Heart right ventricle (tissue), 16 donors: ENCODE measurements at regions not wholly inside any gene's neighbourhood (a gene's known extent, or its start where the extent isn't known, plus 50 kb on each side); places are given as distances from the start of the nearest gene placed in this dataset.

Experiments
- ATAC-seq, 8 donors: fragments of 200-7000 bp; cut with Tn5 transposase; one replicate each; pipeline ENCODE4 v1.9.1; 2020; ENCODE audit warnings: mild to moderate bottlenecking in 8 of 8, moderate library complexity in 8 of 8, moderate number of reproducible peaks in 1 of 8
- DNase-seq, 2 donors: peaks; one replicate each; pipeline ENCODE4 v3.0.0-alpha.2; 2020
- H3K27ac ChIP-seq, 10 donors: fragments of 200-600 bp; sonication (generic) in 2 of 10; one replicate each; pipeline versions ENCODE4 v1.5.0 to v1.8.0; 2020 to 2022; ENCODE audit warnings: mild to moderate bottlenecking in 3 of 10
- H3K27me3 ChIP-seq, 7 donors: fragments of 200-600 bp; one replicate each; pipeline ENCODE4 v1.8.0; 2021 to 2022; ENCODE audit warnings: mild to moderate bottlenecking in 2 of 7
- H3K36me3 ChIP-seq, 9 donors: fragments of 200-600 bp; sonication (generic) in 1 of 9; one replicate each; pipeline versions ENCODE4 v1.5.0 to v1.8.0; 2020 to 2022; ENCODE audit warnings: mild to moderate bottlenecking in 2 of 9
- H3K4me1 ChIP-seq, 9 donors: fragments of 200-600 bp; sonication (generic) in 1 of 9; one replicate each; pipeline versions ENCODE4 v1.5.0 to v1.8.0; 2020 to 2022; ENCODE audit warnings: mild to moderate bottlenecking in 4 of 9
- H3K4me3 ChIP-seq, 10 donors: fragments of 200-600 bp; sonication (generic) in 2 of 10; one replicate each; pipeline versions ENCODE4 v1.5.0 to v1.8.0; 2020 to 2022; ENCODE audit warnings: mild to moderate bottlenecking in 7 of 10, moderate library complexity in 2 of 10
- H3K9me3 ChIP-seq, 11 donors: fragments of 200-600 bp in 10 of 11; sonication (generic) in 2 of 11; one replicate each; pipeline versions ENCODE4 v1.5.0 to v1.8.0; 2013 to 2022; ENCODE audit warnings: mild to moderate bottlenecking in 2 of 11, control low read depth in 1 of 11, moderate library complexity in 1 of 11
- WGBS, 2 donors: extraction: QIAGEN DNeasy Blood & Tissue Kit; methylation state at CpG; one replicate each; pipeline ENCODE4 v1.1.7; 2013; ENCODE audit warnings: inconsistent platforms in 1 of 2; 5-methylcytosine and 5-hydroxymethylcytosine counted together
- intact Hi-C, 10 donors: fragments of 100-400 bp; cut with DNase I; formaldehyde crosslinking; loops; one replicate each; pipeline versions ENCODE4 v1.11.1 to v1.14.2; 2022
- TF ChIP-seq, protein P1 (sequence below), 9 donors: fragments of 200-600 bp; sonication (generic) in 2 of 9; IDR thresholded peaks; one replicate each; pipeline versions ENCODE4 v1.5.0 to v1.8.0; 2021 to 2022; ENCODE audit warnings: antibody characterized with exemption in 9 of 9, mild to moderate bottlenecking in 5 of 9, moderate library complexity in 1 of 9
- donor health status: Arrhythmogenic right ventricular cardiomyopathy.
- donor health status: ischemic (EF 13 %, LVEDD 7.1; RV severe dilation, severe dysfunction).
- donor health status: healthy with polysubstance abuse.
- donor health status: DM: no; HTN: yes; CAD: no.
- donor health status: DM: no; HTN: no; CAD: no.
- donor health status: ischemic (EF 25% LVEDD 6.9; RV normal size, moderate dysfunction).
- donor health status: ischemic (EF 25% LVEDD 5.7; RV mildly dilated, moderate dysfunction).
- donor health status: healthy.
- donor health status: DM: yes; HTN: yes; CAD: no.
- donor health status: Ischemic cardiomyopathy.
- donor health status: ischemic (EF 35%, LVEDD 5.7; RV mildly dilated, moderate dysfunction).
- donor health status: nonischemic (EF 11% LVEDD 7.7; RV severe dilation, severe dysfunction).
- donor health status: DM: yes; HTN: yes; CAD: no.
- donor health status: PGD.
- donor health status: ischemic (EF 29% LVEDD 5.4; RV normal size, mild dysfunction).
- donor health status: nonischemic (EF 23%, LVEDD 6.1; RV moderate dilation, normal function).

DNA sequence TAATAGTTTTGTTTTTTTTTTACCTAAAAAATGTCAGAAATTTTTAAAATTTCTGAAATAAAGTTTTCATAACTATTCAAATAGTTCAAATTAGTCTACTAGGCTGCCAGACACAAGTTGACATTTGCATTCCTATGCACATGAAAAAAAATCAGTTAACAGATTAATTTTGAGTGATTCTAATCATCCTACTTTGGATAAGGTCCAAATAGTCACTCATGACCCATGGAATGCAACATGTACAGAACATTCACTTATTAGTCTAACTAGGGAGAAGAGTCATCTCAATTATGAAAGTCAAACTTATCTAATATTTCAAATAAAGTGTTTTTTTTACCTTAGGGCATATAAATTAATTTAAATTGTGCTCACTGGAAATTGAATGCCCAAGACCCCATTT is 390.2 kb downstream of the EPM2A start:
- TF ChIP-seq, protein P1, sequence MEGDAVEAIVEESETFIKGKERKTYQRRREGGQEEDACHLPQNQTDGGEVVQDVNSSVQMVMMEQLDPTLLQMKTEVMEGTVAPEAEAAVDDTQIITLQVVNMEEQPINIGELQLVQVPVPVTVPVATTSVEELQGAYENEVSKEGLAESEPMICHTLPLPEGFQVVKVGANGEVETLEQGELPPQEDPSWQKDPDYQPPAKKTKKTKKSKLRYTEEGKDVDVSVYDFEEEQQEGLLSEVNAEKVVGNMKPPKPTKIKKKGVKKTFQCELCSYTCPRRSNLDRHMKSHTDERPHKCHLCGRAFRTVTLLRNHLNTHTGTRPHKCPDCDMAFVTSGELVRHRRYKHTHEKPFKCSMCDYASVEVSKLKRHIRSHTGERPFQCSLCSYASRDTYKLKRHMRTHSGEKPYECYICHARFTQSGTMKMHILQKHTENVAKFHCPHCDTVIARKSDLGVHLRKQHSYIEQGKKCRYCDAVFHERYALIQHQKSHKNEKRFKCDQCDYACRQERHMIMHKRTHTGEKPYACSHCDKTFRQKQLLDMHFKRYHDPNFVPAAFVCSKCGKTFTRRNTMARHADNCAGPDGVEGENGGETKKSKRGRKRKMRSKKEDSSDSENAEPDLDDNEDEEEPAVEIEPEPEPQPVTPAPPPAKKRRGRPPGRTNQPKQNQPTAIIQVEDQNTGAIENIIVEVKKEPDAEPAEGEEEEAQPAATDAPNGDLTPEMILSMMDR (IDR thresholded peaks at IDR 0.05): no peak
- no peak for ATAC-seq
- intact Hi-C loops: no loop called here
- DNase-seq: no peak
- no peak overlapping the region for H3K27ac ChIP-seq
- H3K9me3 ChIP-seq: no peaks in the 10 kb centered on the region
- H3K4me3 ChIP-seq: no peak overlapping the region
- H3K27me3 ChIP-seq: no peaks in the 10 kb centered on the region
- H3K4me1 ChIP-seq: peaks cover 0 to 7% (median 0%) of the 10 kb centered on the region in 9 donors
- no peaks in the 10 kb centered on the region for H3K36me3 ChIP-seq

DNA sequence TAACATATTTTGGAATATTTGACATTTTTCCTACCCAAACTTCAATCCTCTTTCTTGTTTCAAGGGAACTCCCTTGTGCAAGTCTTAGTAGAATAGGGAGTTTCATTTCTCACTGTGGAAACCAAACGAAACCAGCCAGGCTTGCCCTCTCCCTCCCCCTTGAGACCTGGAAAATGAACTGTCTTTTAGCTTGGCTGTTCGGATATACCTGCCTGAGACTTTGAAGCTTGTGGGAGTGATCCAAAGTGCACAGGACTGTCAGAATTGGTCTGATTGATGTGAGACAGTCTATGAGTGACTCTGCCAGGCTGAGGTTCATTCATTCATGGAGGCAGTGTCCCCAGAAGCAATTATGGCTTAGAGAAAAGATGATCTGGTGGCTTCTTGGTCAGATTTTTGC is 388.1 kb downstream of the EPM2A start:
- ATAC-seq (no peak), DNase-seq (no peak)
- TF ChIP-seq, protein P1 (IDR thresholded peaks at IDR 0.05): no peak
- Histone ChIP-seq H3K4me1 (peaks cover 0 to 13% (median 0%) of the 10 kb centered on the region in 9 donors), H3K27me3 (no peaks in the 10 kb centered on the region), H3K4me3 (no peak overlapping the region), H3K9me3 (no peaks in the 10 kb centered on the region), H3K36me3 (no peaks in the 10 kb centered on the region), H3K27ac (no peak overlapping the region)
- WGBS, 2 donors: 84 to 87% methylated on average over 2 of the region's 2 CpGs
- intact Hi-C loops: no loop called here

DNA sequence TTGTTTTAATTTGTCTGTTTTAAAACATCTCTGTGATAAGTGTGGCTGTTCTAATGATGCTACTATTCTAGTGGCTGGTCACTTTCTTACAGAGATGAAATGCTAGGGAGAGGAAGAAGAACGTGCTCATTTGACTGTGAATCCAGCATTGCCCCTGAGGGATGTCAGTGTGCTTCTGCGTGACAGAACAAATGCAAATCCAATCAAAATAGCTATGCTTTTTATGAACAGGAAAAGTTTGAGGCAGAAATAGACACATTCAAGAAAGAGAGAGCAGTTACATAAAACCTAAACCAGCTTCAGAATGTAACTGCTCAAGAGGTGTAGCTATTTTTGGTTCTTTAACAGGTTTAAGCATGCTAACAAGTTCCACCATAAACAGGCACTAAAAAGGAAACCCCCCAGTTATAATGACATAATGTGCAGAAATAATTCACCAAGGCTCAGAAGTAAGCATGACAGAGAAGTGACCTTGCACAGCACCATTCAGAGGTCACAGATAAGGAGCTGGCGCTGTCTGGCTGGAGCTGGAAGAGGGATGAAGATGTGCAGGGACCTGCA is 385.3 kb downstream of the EPM2A start:
- Histone ChIP-seq H3K27me3 (no peaks in the 10 kb centered on the region), H3K9me3 (no peaks in the 10 kb centered on the region), H3K27ac (peak overlapping the region in 5 of 10 donors; percentile 27 to 52 (median 40)), H3K4me3 (no peak overlapping the region), H3K4me1 (peaks cover 0 to 13% (median 0%) of the 10 kb centered on the region in 9 donors), H3K36me3 (no peaks in the 10 kb centered on the region)
- TF ChIP-seq, protein P1 (IDR thresholded peaks at IDR 0.05): no peak
- intact Hi-C loops: no loop called here
- peak in 1 of 2 donors; percentile 10 for DNase-seq
- peak in 6 of 8 donors; percentile 50 to 89 (median 63) for ATAC-seq
- 37 to 38% methylated on average over 3 of the region's 3 CpGs for WGBS, 2 donors

DNA sequence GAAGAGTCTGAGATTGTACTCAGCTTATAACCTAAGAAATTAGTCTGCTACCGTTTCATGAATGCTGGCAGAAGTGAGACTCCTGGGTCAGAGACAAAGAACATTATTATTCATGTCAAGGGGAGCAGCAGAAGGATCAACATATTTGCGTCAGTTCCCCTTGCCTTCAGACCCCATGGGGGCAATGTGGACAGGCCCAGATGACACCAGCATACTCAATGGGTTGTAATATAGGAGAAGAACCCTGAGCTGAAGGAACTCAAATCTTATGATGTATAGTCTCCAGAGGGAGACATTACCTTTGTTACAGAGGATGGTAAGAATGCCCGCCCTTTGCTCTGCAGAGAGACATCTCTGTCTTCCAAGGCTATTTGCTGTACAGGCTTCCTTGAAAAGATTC is 384.4 kb downstream of the EPM2A start:
- 87% methylated on average over 3 of the region's 3 CpGs for WGBS, 2 donors
- no peaks in the 10 kb centered on the region for H3K27me3 ChIP-seq
- intact Hi-C loops: no loop called here
- H3K4me1 ChIP-seq: peaks cover 0 to 13% (median 0%) of the 10 kb centered on the region in 9 donors
- ATAC-seq (no peak), DNase-seq (no peak)
- no peak overlapping the region for H3K4me3 ChIP-seq
- TF ChIP-seq, protein P1 (IDR thresholded peaks at IDR 0.05): no peak
- H3K9me3 ChIP-seq: no peaks in the 10 kb centered on the region
- no peak overlapping the region for H3K27ac ChIP-seq
- no peaks in the 10 kb centered on the region for H3K36me3 ChIP-seq
